Prostate gland (tissue), 2 donors: ENCODE measurements at regions not wholly inside any gene's neighbourhood (a gene's known extent, or its start where the extent isn't known, plus 50 kb on each side); places are given as distances from the start of the nearest gene placed in this dataset.

ENCODE experiments used
- POLR2A ChIP-seq: fragments of 450-650 bp; IDR thresholded peaks from one replicate; pipeline ENCODE4 v1.6.1; 2016; ENCODE audit warnings: antibody characterized with exemption, mild to moderate bottlenecking
- POLR2AphosphoS5 ChIP-seq: sonication (generic); formaldehyde crosslinking; IDR thresholded peaks from one replicate; pipeline ENCODE4 v1.6.1; 2017; ENCODE audit warnings: antibody characterized with exemption
- TF ChIP-seq, protein P1 (sequence below), 4 experiments: fragments of 200-600 bp in 2 of 4; fragments of 450-650 bp in 2 of 4; sonication (generic) in 2 of 4; IDR thresholded peaks; 1 replicate in 3 of 4; 2 replicates in 1 of 4; pipeline ENCODE4 v1.5.1; 2016 to 2019; ENCODE audit warnings: antibody characterized with exemption in 4 of 4, mild to moderate bottlenecking in 2 of 4, moderate library complexity in 2 of 4

DNA sequence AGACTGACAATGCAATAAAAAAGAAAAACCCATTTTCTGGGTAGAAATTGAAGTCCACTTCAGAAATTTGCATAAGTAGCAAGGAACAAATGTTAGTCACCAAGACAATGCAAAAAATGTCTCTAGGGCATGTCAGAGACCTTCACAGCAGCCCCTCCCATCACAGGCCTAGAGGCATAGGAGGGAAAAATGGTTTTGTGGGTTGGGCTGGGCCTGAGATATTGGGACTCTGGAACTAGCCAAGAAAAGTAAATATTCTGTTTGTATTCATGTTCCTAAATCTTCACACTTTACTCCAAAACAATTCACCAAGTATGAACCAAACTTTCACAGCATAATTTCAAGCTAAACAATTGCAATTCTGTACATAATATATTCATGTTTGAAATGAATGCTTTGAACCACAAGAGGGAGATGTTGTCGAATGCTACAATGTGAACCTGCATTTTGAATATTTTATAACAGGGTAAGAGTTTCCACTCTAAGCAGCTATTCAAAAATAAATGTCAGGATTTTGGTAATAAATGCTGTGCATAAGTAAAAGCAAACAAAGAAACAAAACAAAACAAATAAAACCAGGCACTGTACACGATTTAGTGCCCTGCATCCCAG lies 429.2 kb downstream of the OTOL1 start:
- TF ChIP-seq POLR2AphosphoS5: no peak
- TF ChIP-seq, protein P1, sequence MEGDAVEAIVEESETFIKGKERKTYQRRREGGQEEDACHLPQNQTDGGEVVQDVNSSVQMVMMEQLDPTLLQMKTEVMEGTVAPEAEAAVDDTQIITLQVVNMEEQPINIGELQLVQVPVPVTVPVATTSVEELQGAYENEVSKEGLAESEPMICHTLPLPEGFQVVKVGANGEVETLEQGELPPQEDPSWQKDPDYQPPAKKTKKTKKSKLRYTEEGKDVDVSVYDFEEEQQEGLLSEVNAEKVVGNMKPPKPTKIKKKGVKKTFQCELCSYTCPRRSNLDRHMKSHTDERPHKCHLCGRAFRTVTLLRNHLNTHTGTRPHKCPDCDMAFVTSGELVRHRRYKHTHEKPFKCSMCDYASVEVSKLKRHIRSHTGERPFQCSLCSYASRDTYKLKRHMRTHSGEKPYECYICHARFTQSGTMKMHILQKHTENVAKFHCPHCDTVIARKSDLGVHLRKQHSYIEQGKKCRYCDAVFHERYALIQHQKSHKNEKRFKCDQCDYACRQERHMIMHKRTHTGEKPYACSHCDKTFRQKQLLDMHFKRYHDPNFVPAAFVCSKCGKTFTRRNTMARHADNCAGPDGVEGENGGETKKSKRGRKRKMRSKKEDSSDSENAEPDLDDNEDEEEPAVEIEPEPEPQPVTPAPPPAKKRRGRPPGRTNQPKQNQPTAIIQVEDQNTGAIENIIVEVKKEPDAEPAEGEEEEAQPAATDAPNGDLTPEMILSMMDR (IDR thresholded peaks at IDR 0.05): no peak
- no peak for TF ChIP-seq POLR2A
